ENCODE measurements at regions not wholly inside any gene's neighbourhood (a gene's known extent, or its start where the extent isn't known, plus 50 kb on each side); places are given as distances from the start of the nearest gene placed in this dataset.

GRCh38 chrX:39377773-39378172 lies 576.5 kb downstream of the MID1IP1 start:
- H3K9me3 ChIP-seq, result no peaks in the 10 kb centered on the region
- H3K4me2 ChIP-seq, result no peak overlapping the region
- H3F3A ChIP-seq (replicated peaks; ENCODE audit: insufficient read depth), result no peaks in the 10 kb centered on the region
- H2AFZ ChIP-seq (ENCODE audit: low read depth), result no peak overlapping the region
- no peaks in the 10 kb centered on the region for H3K36me3 ChIP-seq (replicated peaks in 1 of 2; ENCODE audit: control insufficient read depth in 1 of 2, insufficient read depth in 2 of 2, low read length in 1 of 2)
- no peak for DNase-seq
- POLR2A ChIA-PET, result no interaction called here
- WGBS (ENCODE audit: low lambda C conversion rate), result 35% methylated on average over 1 of the region's 1 CpG
- H3K4me3 ChIP-seq (ENCODE audit: low read depth in 2 of 2, low read length in 1 of 2), result no peak overlapping the region
- H3K79me2 ChIP-seq (ENCODE audit: insufficient read depth), result no peaks in the 10 kb centered on the region
- CTCF ChIA-PET, result no interaction called here
- no peak overlapping the region for H3K9ac ChIP-seq
- peak overlapping the region in 1 of 2 experiments; percentile 34; a peak in 1 of 4 replicates for H3K27ac ChIP-seq (ENCODE audit: low read depth in 2 of 2, low read length in 1 of 2)
- no peaks in the 10 kb centered on the region for H4K20me1 ChIP-seq (ENCODE audit: insufficient read depth)
- no peaks in the 10 kb centered on the region; the same call in 1 of the 2 replicates for H3K27me3 ChIP-seq (ENCODE audit: insufficient read depth)
- H3K9me2 ChIP-seq, result no peaks in the 10 kb centered on the region
- H3K4me1 ChIP-seq (ENCODE audit: control insufficient read depth in 1 of 2, insufficient read depth in 2 of 2, low read depth in 1 of 2, low read length in 1 of 2), result peaks cover 0 to 3% of the 10 kb centered on the region in 2 experiments; a peak in 1 of 4 replicates
- TF ChIP-seq CTCF (IDR thresholded peaks at IDR 0.05) (no peak), TAF1 (IDR thresholded peaks at IDR 0.05; ENCODE audit: borderline replicate concordance, low read depth, low read length) (no peak), EZH2phosphoT487 (IDR thresholded peaks at IDR 0.05; ENCODE audit: borderline replicate concordance, low read depth) (no peak), USF1 (IDR thresholded peaks at IDR 0.05; ENCODE audit: borderline replicate concordance, low read depth) (no peak), ZBTB33 (IDR thresholded peaks at IDR 0.05; ENCODE audit: borderline replicate concordance, low read depth) (no peak), TCF12 (IDR thresholded peaks at IDR 0.05) (no peak)

GRCh38 chrX:39381422-39381821 lies 580.2 kb downstream of the MID1IP1 start:
- no peak overlapping the region for H3K4me3 ChIP-seq (ENCODE audit: low read depth in 2 of 2, low read length in 1 of 2)
- no peak overlapping the region for H3K4me2 ChIP-seq
- TF ChIP-seq RAD21 (IDR thresholded peaks at IDR 0.05; ENCODE audit: low read length) (no peak), FOSL2 (IDR thresholded peaks at IDR 0.05; ENCODE audit: borderline replicate concordance, low read depth) (no peak), ELF1 (IDR thresholded peaks at IDR 0.05) (no peak), RCOR1 (IDR thresholded peaks at IDR 0.05; ENCODE audit: low read length) (no peak), FOXJ3 (CRISPR knock-in tag; IDR thresholded peaks at IDR 0.05) (no peak), GATA2 (CRISPR knock-in tag; IDR thresholded peaks at IDR 0.05) (no peak), CTCF (IDR thresholded peaks at IDR 0.05) (no peak), SMC3 (IDR thresholded peaks at IDR 0.05; ENCODE audit: low read depth, low read length) (no peak), EP300 (IDR thresholded peaks at IDR 0.05; ENCODE audit: borderline replicate concordance in 1 of 2, low read depth in 1 of 2, low read length in 1 of 2) (no peak), TCF12 (IDR thresholded peaks at IDR 0.05) (no peak), MEF2A (IDR thresholded peaks at IDR 0.05; ENCODE audit: borderline replicate concordance, low read depth) (no peak), JUND (IDR thresholded peaks at IDR 0.05) (no peak), PBX3 (IDR thresholded peaks at IDR 0.05) (no peak), MXI1 (IDR thresholded peaks at IDR 0.05; ENCODE audit: low read depth, low read length) (no peak), ZBTB33 (IDR thresholded peaks at IDR 0.05; ENCODE audit: borderline replicate concordance, low read depth) (no peak)

More at GRCh38 chrX:39381422-39381821, 580.2 kb downstream of the MID1IP1 start:
- Histone ChIP-seq H3K27ac (ENCODE audit: low read depth in 2 of 2, low read length in 1 of 2) (no peak overlapping the region), H3K36me3 (replicated peaks in 1 of 2; ENCODE audit: control insufficient read depth in 1 of 2, insufficient read depth in 2 of 2, low read length in 1 of 2) (no peaks in the 10 kb centered on the region), H3K79me2 (ENCODE audit: insufficient read depth) (no peaks in the 10 kb centered on the region), H3K4me1 (ENCODE audit: control insufficient read depth in 1 of 2, insufficient read depth in 2 of 2, low read depth in 1 of 2, low read length in 1 of 2) (peaks cover 0 to 2% of the 10 kb centered on the region in 2 experiments; a peak in 1 of 4 replicates), H3F3A (replicated peaks; ENCODE audit: insufficient read depth) (no peaks in the 10 kb centered on the region), H3K27me3 (ENCODE audit: insufficient read depth) (peaks cover 12% of the 10 kb centered on the region), H3K9ac (no peak overlapping the region), H3K9me2 (no peaks in the 10 kb centered on the region), H2AFZ (ENCODE audit: low read depth) (no peak overlapping the region), H3K9me3 (no peaks in the 10 kb centered on the region), H4K20me1 (ENCODE audit: insufficient read depth) (no peaks in the 10 kb centered on the region)
- no peak for DNase-seq
- CTCF ChIA-PET, result interaction anchor here (0.6 to 1.0 kb wide), 2 partner anchors 10 to 89 kb away, joined by 3 read pairs; no protein-coding TSS in a partner anchor
- POLR2A ChIA-PET, result no interaction called here
- 21% methylated on average over 4 of the region's 5 CpGs for WGBS (ENCODE audit: low lambda C conversion rate)
